T47D (cell line): ENCODE measurements at regions not wholly inside any gene's neighbourhood (a gene's known extent, or its start where the extent isn't known, plus 50 kb on each side); places are given as distances from the start of the nearest gene placed in this dataset.

Experiments
- DNase-seq, 2 experiments: peaks; one replicate each; pipeline versions ENCODE4 v3.0.0 to v3.0.0-alpha.2; 2011 to 2012; ENCODE audit warnings: low read depth in 1 of 2, low spot score in 1 of 2
- JUND ChIP-seq: IDR thresholded peaks from 2 replicates; pipeline ENCODE4 v1.6.1; 2012; ENCODE audit warnings: low read depth
- in situ Hi-C: cut with HindIII; loops from 2 replicates; pipeline ENCODE4 v1.10.0; 2016; ENCODE audit warnings: low sequenced_read_pairs, low pct_unique_long_range_greater_than_20kb

- no peak for TF ChIP-seq JUND
- in situ Hi-C loops = no loop called here
- no peak for DNase-seq
These were observed 106.4 kb upstream of the PFN2 start for GRCh38 chr3:150077107-150077506.

GRCh38 chr3:150076443-150076842, 105.7 kb upstream of the PFN2 start:
- DNase-seq = no peak
- in situ Hi-C loops = no loop called here
- TF ChIP-seq JUND = no peak

GRCh38 chr3:150075417-150075865, 104.7 kb upstream of the PFN2 start:
- TF ChIP-seq JUND = no peak
- no peak for DNase-seq

GRCh38 chr3:150074697-150075416, 104.2 kb upstream of the PFN2 start:
- in situ Hi-C loops = no loop called here
- no peak for DNase-seq
- no peak for TF ChIP-seq JUND

More at GRCh38 chr3:150075417-150075865, 104.7 kb upstream of the PFN2 start:
- in situ Hi-C loops = no loop called here

- no peak for TF ChIP-seq JUND
- in situ Hi-C loops = no loop called here
These were observed 103.6 kb upstream of the PFN2 start for GRCh38 chr3:150074277-150074676.

GRCh38 chr3:150073513-150073912, 102.8 kb upstream of the PFN2 start:
- in situ Hi-C loops = no loop called here
- no peak for TF ChIP-seq JUND
- no peak for DNase-seq

More at GRCh38 chr3:150074277-150074676, 103.6 kb upstream of the PFN2 start:
- no peak for DNase-seq

- TF ChIP-seq JUND = no peak
- in situ Hi-C loops = no loop called here
- no peak for DNase-seq
These were observed 102.3 kb upstream of the PFN2 start for GRCh38 chr3:150073031-150073430.

- in situ Hi-C loops = no loop called here
- no peak for DNase-seq
- no peak for TF ChIP-seq JUND
These were observed 101.9 kb upstream of the PFN2 start for GRCh38 chr3:150072576-150072975.

GRCh38 chr3:150070271-150070670, 99.6 kb upstream of the PFN2 start:
- in situ Hi-C loops = no loop called here
- DNase-seq = no peak
- TF ChIP-seq JUND = no peak

GRCh38 chr3:150069633-150070032, 98.9 kb upstream of the PFN2 start:
- no peak for DNase-seq
- in situ Hi-C loops = no loop called here
- no peak for TF ChIP-seq JUND

GRCh38 chr3:150069154-150069527, 98.4 kb upstream of the PFN2 start:
- no peak for DNase-seq
- in situ Hi-C loops = no loop called here
- TF ChIP-seq JUND = no peak

GRCh38 chr3:150068440-150069153, 97.9 kb upstream of the PFN2 start:
- no peak for DNase-seq
- in situ Hi-C loops = no loop called here
- TF ChIP-seq JUND = no peak

GRCh38 chr3:150067561-150067960, 96.9 kb upstream of the PFN2 start:
- no peak for TF ChIP-seq JUND
- DNase-seq = no peak
- in situ Hi-C loops = no loop called here

GRCh38 chr3:150064971-150065370, 94.3 kb upstream of the PFN2 start:
- in situ Hi-C loops = no loop called here
- no peak for DNase-seq
- no peak for TF ChIP-seq JUND
